Kidney epithelial cell (primary cell): ENCODE measurements at regions not wholly inside any gene's neighbourhood (a gene's known extent, or its start where the extent isn't known, plus 50 kb on each side); places are given as distances from the start of the nearest gene placed in this dataset.
"Not testable (repeated sequence)": the region's sequence is repeated elsewhere in the genome, so short reads cannot be mapped to it uniquely, and the experiment has no call there.

Experiments used
- DNase-seq: peaks from one replicate; pipeline ENCODE4 v3.0.0-alpha.2; 2010; ENCODE audit warnings: low read depth
- H3K27me3 ChIP-seq: 2 replicates; pipeline ENCODE4 v1.6.0; 2011; ENCODE audit warnings: low read length; ENCODE audit not compliant: control insufficient read depth, insufficient read depth
- H3K36me3 ChIP-seq: 2 replicates; pipeline ENCODE4 v1.5.1; 2011; ENCODE audit warnings: low read length; ENCODE audit not compliant: control insufficient read depth, insufficient read depth
- H3K4me3 ChIP-seq: 2 replicates; pipeline ENCODE4 v1.5.1; 2011; ENCODE audit warnings: low read depth, mild to moderate bottlenecking, control low read depth, low read length
- CTCF ChIP-seq: IDR thresholded peaks from 2 replicates; pipeline ENCODE4 v1.5.1; 2011; ENCODE audit warnings: mild to moderate bottlenecking, moderate library complexity, low read length, control low read depth, inconsistent platforms; ENCODE audit not compliant: insufficient read depth, poor library complexity, severe bottlenecking

GRCh38 chr15:30783019-30783418 lies 120.7 kb upstream of the FAN1 start:
- no peak for DNase-seq
- H3K36me3 ChIP-seq = no peaks in the 10 kb centered on the region
- no peak for TF ChIP-seq CTCF
- H3K27me3 ChIP-seq = no peaks in the 10 kb centered on the region
- no peak overlapping the region for H3K4me3 ChIP-seq

GRCh38 chr15:30788595-30788994 lies 115.1 kb upstream of the FAN1 start:
- H3K4me3 ChIP-seq = no peak overlapping the region
- no peak for DNase-seq
- H3K36me3 ChIP-seq = no peaks in the 10 kb centered on the region
- H3K27me3 ChIP-seq = no peaks in the 10 kb centered on the region
- no peak for TF ChIP-seq CTCF

- Histone ChIP-seq H3K27me3 (no peaks in the 10 kb centered on the region), H3K4me3 (no peak overlapping the region), H3K36me3 (no peaks in the 10 kb centered on the region)
- TF ChIP-seq CTCF = no peak
- no peak for DNase-seq
Measured at GRCh38 chr15:30791239-30792175, 112.2 kb upstream of the FAN1 start.

- not testable (repeated sequence) for H3K27me3 ChIP-seq, H3K4me3 ChIP-seq, DNase-seq, H3K36me3 ChIP-seq
Measured at GRCh38 chr15:30792843-30793242, 110.9 kb upstream of the FAN1 start.

- no peak for TF ChIP-seq CTCF
- Histone ChIP-seq H3K4me3 (no peak overlapping the region), H3K36me3 (no peaks in the 10 kb centered on the region), H3K27me3 (no peaks in the 10 kb centered on the region)
- no peak for DNase-seq
Measured at GRCh38 chr15:30794388-30794787, 109.3 kb upstream of the FAN1 start.

- H3K36me3 ChIP-seq, H3K27me3 ChIP-seq, DNase-seq, H3K4me3 ChIP-seq: not testable (repeated sequence)
- peak; percentile 23 for TF ChIP-seq CTCF
Measured at GRCh38 chr15:30799565-30799964, 104.2 kb upstream of the FAN1 start.
